BLaER1 treated with 17β-estradiol and CSF1 and Interleukin-3, amounts not matched to agents 10 nM and 100 nM (cell line): ENCODE measurements at regions not wholly inside any gene's neighbourhood (a gene's known extent, or its start where the extent isn't known, plus 50 kb on each side); places are given as distances from the start of the nearest gene placed in this dataset.

Source experiments
- H3K27ac ChIP-seq, 11 experiments: shearing (Covaris generic); formaldehyde crosslinking; 2 replicates each; pipeline ENCODE4 v1.8.1; 2022
- H3K27me3 ChIP-seq, 11 experiments: shearing (Covaris generic); formaldehyde crosslinking; 2 replicates each; pipeline ENCODE4 v1.8.1; 2022
- H3K36me3 ChIP-seq, 11 experiments: shearing (Covaris generic); formaldehyde crosslinking; 2 replicates each; pipeline ENCODE4 v1.8.1; 2022
- H3K4me1 ChIP-seq, 10 experiments: shearing (Covaris generic); formaldehyde crosslinking; 2 replicates each; pipeline ENCODE4 v1.8.1; 2022
- H3K4me2 ChIP-seq, 11 experiments: shearing (Covaris generic); formaldehyde crosslinking; 2 replicates each; pipeline ENCODE4 v1.8.1; 2022
- H3K4me3 ChIP-seq, 10 experiments: shearing (Covaris generic); formaldehyde crosslinking; 2 replicates each; pipeline ENCODE4 v1.8.1; 2022
- H3K9ac ChIP-seq, 11 experiments: shearing (Covaris generic); formaldehyde crosslinking; 2 replicates each; pipeline ENCODE4 v1.8.1; 2022
- H3K9me3 ChIP-seq, 11 experiments: shearing (Covaris generic); formaldehyde crosslinking; replicated peaks in 1 of 11; 2 replicates each; pipeline ENCODE4 v1.8.1; 2022
- H4K20me1 ChIP-seq, 11 experiments: shearing (Covaris generic); formaldehyde crosslinking; 2 replicates each; pipeline ENCODE4 v1.8.1; 2022
- Cebpa-rat ChIP-seq, 11 experiments: shearing (Covaris generic); IDR thresholded peaks; 2 replicates each; pipeline ENCODE4 v1.8.1; 2022

- H3K4me1 ChIP-seq: no peaks in the 10 kb centered on the region
- peaks cover 0 to 6% (median 0%) of the 10 kb centered on the region in 11 experiments; a peak in 1 of 22 replicates for H3K9me3 ChIP-seq
- no peaks in the 10 kb centered on the region for H3K27me3 ChIP-seq
- H3K4me3 ChIP-seq: no peak overlapping the region
- no peak overlapping the region for H3K9ac ChIP-seq
- TF ChIP-seq Cebpa-rat (IDR thresholded peaks at IDR 0.05): no peak
- no peak overlapping the region for H3K27ac ChIP-seq
- no peak overlapping the region for H3K4me2 ChIP-seq
- no peaks in the 10 kb centered on the region for H4K20me1 ChIP-seq
- H3K36me3 ChIP-seq: no peaks in the 10 kb centered on the region
Observed at GRCh38 chr15:47610736-47611135, 106.6 kb upstream of the SEMA6D start.

- no peak overlapping the region for H3K27ac ChIP-seq
- H3K36me3 ChIP-seq: no peaks in the 10 kb centered on the region
- H3K4me1 ChIP-seq: no peaks in the 10 kb centered on the region
- H3K4me2 ChIP-seq: no peak overlapping the region
- no peak overlapping the region for H3K4me3 ChIP-seq
- H4K20me1 ChIP-seq: no peaks in the 10 kb centered on the region
- no peak for TF ChIP-seq Cebpa-rat (IDR thresholded peaks at IDR 0.05)
- H3K9ac ChIP-seq: no peak overlapping the region
- no peaks in the 10 kb centered on the region for H3K27me3 ChIP-seq
- no peaks in the 10 kb centered on the region for H3K9me3 ChIP-seq
Observed at GRCh38 chr15:47614360-47615011, 102.8 kb upstream of the SEMA6D start.

GRCh38 chr15:47616876-47617275, 100.4 kb upstream of the SEMA6D start:
- Histone ChIP-seq H3K27ac (no peak overlapping the region), H3K9me3 (no peaks in the 10 kb centered on the region)
- TF ChIP-seq Cebpa-rat (IDR thresholded peaks at IDR 0.05): no peak

GRCh38 chr15:47618241-47618640, 99.1 kb upstream of the SEMA6D start:
- Histone ChIP-seq H3K4me3 (no peak overlapping the region), H4K20me1 (no peaks in the 10 kb centered on the region), H3K9ac (no peak overlapping the region), H3K4me2 (no peak overlapping the region), H3K4me1 (peaks cover 18 to 33% (median 32%) of the 10 kb centered on the region in 10 experiments), H3K27me3 (no peaks in the 10 kb centered on the region), H3K9me3 (no peaks in the 10 kb centered on the region), H3K36me3 (no peaks in the 10 kb centered on the region), H3K27ac (no peak overlapping the region)
- no peak for TF ChIP-seq Cebpa-rat (IDR thresholded peaks at IDR 0.05)

More at GRCh38 chr15:47616876-47617275, 100.4 kb upstream of the SEMA6D start:
- H3K4me3 ChIP-seq: no peak overlapping the region
- no peaks in the 10 kb centered on the region for H3K36me3 ChIP-seq
- no peak overlapping the region for H3K4me2 ChIP-seq
- no peak overlapping the region for H3K9ac ChIP-seq
- H3K27me3 ChIP-seq: no peaks in the 10 kb centered on the region
- H4K20me1 ChIP-seq: no peaks in the 10 kb centered on the region
- H3K4me1 ChIP-seq: peaks cover 11 to 20% (median 19%) of the 10 kb centered on the region in 10 experiments; a peak in 19 of 20 replicates

- H3K9ac ChIP-seq: 0 out of 22 replicates have a peak overlapping the region, but pooled peaks of 1 of the 11 experiments have one; percentile 24
- H3K4me2 ChIP-seq: peak overlapping the region; percentile 2 to 76 (median 55)
Observed at GRCh38 chr15:47620960-47621681, 96.2 kb upstream of the SEMA6D start.

GRCh38 chr15:47622055-47622454, 95.2 kb upstream of the SEMA6D start:
- Histone ChIP-seq H3K27ac (peak overlapping the region in 1 of 11 experiments; percentile 50; a peak in 2 of 22 replicates), H3K9me3 (no peaks in the 10 kb centered on the region), H4K20me1 (no peaks in the 10 kb centered on the region), H3K4me1 (peaks cover 22 to 34% (median 32%) of the 10 kb centered on the region in 10 experiments), H3K4me3 (no peak overlapping the region), H3K36me3 (no peaks in the 10 kb centered on the region), H3K9ac (no peak overlapping the region), H3K27me3 (no peaks in the 10 kb centered on the region), H3K4me2 (peak overlapping the region; percentile 16 to 76 (median 55); a peak in 20 of 22 replicates)
- no peak for TF ChIP-seq Cebpa-rat (IDR thresholded peaks at IDR 0.05)

More at GRCh38 chr15:47620960-47621681, 96.2 kb upstream of the SEMA6D start:
- Histone ChIP-seq H3K27me3 (no peaks in the 10 kb centered on the region), H3K4me3 (no peak overlapping the region), H3K9me3 (no peaks in the 10 kb centered on the region), H3K27ac (peak overlapping the region in 2 of 11 experiments; percentile 43 to 64; a peak in 5 of 22 replicates), H3K4me1 (peaks cover 18 to 34% (median 32%) of the 10 kb centered on the region in 10 experiments), H4K20me1 (no peaks in the 10 kb centered on the region), H3K36me3 (no peaks in the 10 kb centered on the region)
- TF ChIP-seq Cebpa-rat (IDR thresholded peaks at IDR 0.05): no peak

- Histone ChIP-seq H3K27me3 (no peaks in the 10 kb centered on the region), H3K9ac (no peak overlapping the region), H3K27ac (no peak overlapping the region), H4K20me1 (no peaks in the 10 kb centered on the region), H3K9me3 (no peaks in the 10 kb centered on the region), H3K36me3 (no peaks in the 10 kb centered on the region), H3K4me3 (no peak overlapping the region), H3K4me1 (peaks cover 22 to 34% (median 32%) of the 10 kb centered on the region in 10 experiments), H3K4me2 (no peak overlapping the region)
- TF ChIP-seq Cebpa-rat (IDR thresholded peaks at IDR 0.05): no peak
Observed at GRCh38 chr15:47624503-47624902, 92.8 kb upstream of the SEMA6D start.

- Histone ChIP-seq H3K27me3 (no peaks in the 10 kb centered on the region), H3K36me3 (no peaks in the 10 kb centered on the region), H4K20me1 (no peaks in the 10 kb centered on the region), H3K27ac (no peak overlapping the region), H3K4me1 (peaks cover 0 to under 1% (median 0%) of the 10 kb centered on the region in 10 experiments; a peak in 1 of 20 replicates), H3K4me3 (no peak overlapping the region), H3K9ac (no peak overlapping the region), H3K9me3 (peaks cover 0 to 10% (median 0%) of the 10 kb centered on the region in 11 experiments; a peak in 2 of 22 replicates), H3K4me2 (no peak overlapping the region)
- TF ChIP-seq Cebpa-rat (IDR thresholded peaks at IDR 0.05): no peak
Observed at GRCh38 chr15:47639042-47639441, 78.3 kb upstream of the SEMA6D start.

- H3K9me3 ChIP-seq: peaks cover 0 to 1% (median 0%) of the 10 kb centered on the region in 11 experiments; a peak in 1 of 22 replicates
- H3K27me3 ChIP-seq: no peaks in the 10 kb centered on the region
- H3K36me3 ChIP-seq: no peaks in the 10 kb centered on the region
- H3K4me1 ChIP-seq: peaks cover 0 to 11% (median 2%) of the 10 kb centered on the region in 10 experiments; a peak in 5 of 20 replicates
- H3K27ac ChIP-seq: no peak overlapping the region
- H3K4me3 ChIP-seq: no peak overlapping the region
- no peak overlapping the region for H3K9ac ChIP-seq
- H4K20me1 ChIP-seq: no peaks in the 10 kb centered on the region
- no peak for TF ChIP-seq Cebpa-rat (IDR thresholded peaks at IDR 0.05)
- H3K4me2 ChIP-seq: no peak overlapping the region
Observed at GRCh38 chr15:47640079-47640478, 77.2 kb upstream of the SEMA6D start.
